ENCODE measurements at regions not wholly inside any gene's neighbourhood (a gene's known extent, or its start where the extent isn't known, plus 50 kb on each side); places are given as distances from the start of the nearest gene placed in this dataset.

DNA sequence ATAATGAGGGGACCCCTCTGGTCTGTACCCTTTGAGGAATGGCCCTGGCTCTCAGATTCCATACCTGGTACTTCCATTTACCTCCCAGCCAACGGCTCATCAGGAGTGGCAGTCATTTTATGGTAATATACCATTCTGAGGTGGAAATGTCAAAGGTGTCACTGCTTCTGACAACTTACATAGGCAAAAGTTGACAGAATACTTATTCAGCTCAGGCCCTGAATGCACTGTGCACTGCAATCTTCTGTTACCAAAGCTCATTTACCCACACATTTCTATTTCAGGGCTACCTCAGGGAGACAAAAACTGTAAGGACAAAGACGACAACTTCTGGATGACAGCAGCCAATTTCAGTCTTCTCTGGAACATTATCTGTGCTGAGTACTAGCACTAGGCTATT, 212.2 kb upstream of the TMEM260 start:
- no peak for TF ChIP-seq POLR2A (IDR thresholded peaks at IDR 0.05)
- TF ChIP-seq EP300 (IDR thresholded peaks at IDR 0.05): no peak
- TF ChIP-seq, protein P1, sequence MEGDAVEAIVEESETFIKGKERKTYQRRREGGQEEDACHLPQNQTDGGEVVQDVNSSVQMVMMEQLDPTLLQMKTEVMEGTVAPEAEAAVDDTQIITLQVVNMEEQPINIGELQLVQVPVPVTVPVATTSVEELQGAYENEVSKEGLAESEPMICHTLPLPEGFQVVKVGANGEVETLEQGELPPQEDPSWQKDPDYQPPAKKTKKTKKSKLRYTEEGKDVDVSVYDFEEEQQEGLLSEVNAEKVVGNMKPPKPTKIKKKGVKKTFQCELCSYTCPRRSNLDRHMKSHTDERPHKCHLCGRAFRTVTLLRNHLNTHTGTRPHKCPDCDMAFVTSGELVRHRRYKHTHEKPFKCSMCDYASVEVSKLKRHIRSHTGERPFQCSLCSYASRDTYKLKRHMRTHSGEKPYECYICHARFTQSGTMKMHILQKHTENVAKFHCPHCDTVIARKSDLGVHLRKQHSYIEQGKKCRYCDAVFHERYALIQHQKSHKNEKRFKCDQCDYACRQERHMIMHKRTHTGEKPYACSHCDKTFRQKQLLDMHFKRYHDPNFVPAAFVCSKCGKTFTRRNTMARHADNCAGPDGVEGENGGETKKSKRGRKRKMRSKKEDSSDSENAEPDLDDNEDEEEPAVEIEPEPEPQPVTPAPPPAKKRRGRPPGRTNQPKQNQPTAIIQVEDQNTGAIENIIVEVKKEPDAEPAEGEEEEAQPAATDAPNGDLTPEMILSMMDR (IDR thresholded peaks at IDR 0.05): no peak
- TF ChIP-seq POLR2AphosphoS5 (IDR thresholded peaks at IDR 0.05): no peak
- Histone ChIP-seq H3K9me3 (peaks cover 0 to 23% (median 0%) of the 10 kb centered on the region in 3 donors), H3K36me3 (no peaks in the 10 kb centered on the region), H3K27ac (no peak overlapping the region), H3K4me3 (no peak overlapping the region), H3K4me1 (no peaks in the 10 kb centered on the region), H3K27me3 (no peaks in the 10 kb centered on the region)
- no peak for ATAC-seq
- WGBS, 2 donors (ENCODE audit: low coverage in 1 of 2): 100% methylated on average over 2 of the region's 2 CpGs

DNA sequence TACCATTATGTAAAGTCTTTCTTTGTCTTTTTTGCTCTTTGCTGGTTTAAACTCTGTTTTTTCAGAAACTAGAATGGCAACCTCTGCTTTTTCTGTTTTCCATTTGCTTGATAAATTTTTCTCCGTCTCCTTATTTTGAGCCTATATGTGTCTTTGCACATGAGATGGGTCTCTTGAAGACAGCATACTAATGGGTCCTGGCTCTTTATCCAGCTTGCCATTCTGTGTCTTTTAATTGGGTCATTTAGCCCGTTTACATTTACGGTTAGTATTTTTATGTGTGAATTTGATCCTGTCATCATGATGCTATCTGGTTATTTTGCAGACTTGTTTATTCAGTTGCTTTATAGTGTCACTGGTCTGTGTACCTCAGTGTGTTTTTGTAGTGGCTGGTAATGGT, 207.9 kb upstream of the TMEM260 start:
- Histone ChIP-seq H3K27ac (no peak overlapping the region), H3K4me3 (no peak overlapping the region), H3K4me1 (no peaks in the 10 kb centered on the region), H3K27me3 (no peaks in the 10 kb centered on the region), H3K36me3 (no peaks in the 10 kb centered on the region), H3K9me3 (peaks cover 0 to 25% (median 0%) of the 10 kb centered on the region in 3 donors)
- no peak for ATAC-seq
- WGBS, 2 donors (ENCODE audit: low coverage in 1 of 2): 84 to 100% methylated on average over 1 to 3 of the region's 3 CpGs
- TF ChIP-seq, protein P1 (IDR thresholded peaks at IDR 0.05): no peak
- TF ChIP-seq EP300 (IDR thresholded peaks at IDR 0.05) (no peak), POLR2A (IDR thresholded peaks at IDR 0.05) (no peak), POLR2AphosphoS5 (IDR thresholded peaks at IDR 0.05) (no peak)

DNA sequence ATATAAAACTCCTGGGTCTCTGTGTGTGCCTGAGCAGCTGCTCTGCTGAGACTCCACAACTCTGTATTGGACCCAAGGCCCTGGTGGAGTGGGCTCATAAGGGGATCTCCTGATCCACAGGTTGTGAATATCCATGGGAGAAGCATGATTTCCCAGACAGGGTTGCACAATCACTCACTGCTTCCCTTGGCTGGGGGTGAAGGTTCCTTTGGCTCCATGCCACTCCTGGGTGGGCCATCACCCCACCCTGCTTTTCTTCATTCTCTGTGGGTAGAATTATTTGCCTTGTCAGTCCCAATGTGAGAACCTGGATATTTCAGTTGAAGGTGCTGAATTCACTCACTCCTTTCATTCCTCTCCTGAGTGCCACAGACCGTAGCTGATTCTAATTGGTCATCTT, 205.2 kb upstream of the TMEM260 start:
- H3K36me3 ChIP-seq: no peaks in the 10 kb centered on the region
- no peaks in the 10 kb centered on the region for H3K27me3 ChIP-seq
- H3K4me3 ChIP-seq: no peak overlapping the region
- no peak for ATAC-seq
- H3K4me1 ChIP-seq: peaks cover 0 to 6% (median 5%) of the 10 kb centered on the region in 3 donors
- WGBS, 2 donors (ENCODE audit: low coverage in 1 of 2): 92% methylated on average over 1 of the region's 1 CpG; no CpG with 5 or more reads in 1 of the 2 donors
- TF ChIP-seq POLR2AphosphoS5 (IDR thresholded peaks at IDR 0.05) (no peak), EP300 (IDR thresholded peaks at IDR 0.05) (no peak), POLR2A (IDR thresholded peaks at IDR 0.05) (no peak)
- TF ChIP-seq, protein P1 (IDR thresholded peaks at IDR 0.05): no peak
- H3K9me3 ChIP-seq: peaks cover 0 to 25% (median 0%) of the 10 kb centered on the region in 3 donors
- no peak overlapping the region for H3K27ac ChIP-seq

DNA sequence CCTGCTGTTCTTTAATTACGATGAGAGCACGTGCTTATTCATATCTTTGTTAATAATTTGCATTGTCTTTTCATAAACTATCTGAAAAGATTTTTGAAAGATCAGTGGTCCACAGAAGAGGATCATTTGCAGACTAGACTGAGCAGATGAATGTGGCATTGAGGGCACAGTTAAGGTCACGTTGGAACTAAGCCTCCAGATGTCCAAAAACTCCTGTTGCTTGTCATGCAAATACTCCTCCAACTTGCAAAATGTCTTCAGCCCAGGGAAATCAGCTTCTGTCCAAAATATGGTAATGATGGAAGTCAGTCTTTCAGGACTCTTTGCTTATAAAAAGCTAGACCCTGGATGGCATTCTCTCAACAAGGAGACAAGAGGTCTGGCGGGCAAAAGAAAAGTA, 201.6 kb upstream of the TMEM260 start:
- WGBS, 2 donors (ENCODE audit: low coverage in 1 of 2): 75 to 80% methylated on average over 4 of the region's 4 CpGs
- no peak for ATAC-seq

DNA sequence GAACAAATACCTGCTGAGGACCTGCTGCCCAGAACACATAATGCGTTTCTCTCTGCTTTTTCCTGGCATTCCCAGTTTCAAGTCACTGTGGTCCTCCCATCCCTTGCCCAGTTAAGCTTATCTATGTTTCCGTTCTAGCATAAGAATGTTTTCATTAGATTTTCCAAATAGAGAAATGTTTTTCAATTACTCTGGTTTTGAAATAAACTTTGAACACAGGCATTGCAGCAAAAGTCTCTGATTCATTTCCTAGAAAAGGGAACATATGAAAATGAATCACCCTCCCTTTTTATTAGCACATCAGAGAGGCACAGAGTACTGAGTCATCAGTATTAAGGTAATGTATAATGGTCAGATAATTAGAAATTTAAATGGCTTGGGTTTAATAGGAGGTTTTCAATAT, 201.1 kb upstream of the TMEM260 start:
- ATAC-seq: peak; percentile 84
- Histone ChIP-seq H3K4me3 (no peak overlapping the region), H3K4me1 (peaks cover 5 to 6% (median 5%) of the 10 kb centered on the region in 3 donors), H3K36me3 (no peaks in the 10 kb centered on the region), H3K27me3 (no peaks in the 10 kb centered on the region), H3K9me3 (peaks cover 0 to 11% (median 0%) of the 10 kb centered on the region in 3 donors), H3K27ac (peak overlapping the region in 2 of 4 donors; percentile 39 to 44)
- 35 to 53% methylated on average over 2 of the region's 2 CpGs for WGBS, 2 donors (ENCODE audit: low coverage in 1 of 2)
- TF ChIP-seq POLR2A (IDR thresholded peaks at IDR 0.05): no peak
- peak; percentile 63 for TF ChIP-seq POLR2AphosphoS5 (IDR thresholded peaks at IDR 0.05)

More for the DNA sequence above, 201.6 kb upstream of the TMEM260 start:
- no peak overlapping the region for H3K4me3 ChIP-seq
- no peaks in the 10 kb centered on the region for H3K27me3 ChIP-seq
- TF ChIP-seq, protein P1 (IDR thresholded peaks at IDR 0.05): no peak
- TF ChIP-seq POLR2AphosphoS5 (IDR thresholded peaks at IDR 0.05): no peak
- peaks cover 5 to 6% (median 5%) of the 10 kb centered on the region in 3 donors for H3K4me1 ChIP-seq
- peak overlapping the region in 2 of 4 donors; percentile 39 to 44 for H3K27ac ChIP-seq
- no peaks in the 10 kb centered on the region for H3K36me3 ChIP-seq
- H3K9me3 ChIP-seq: peaks cover 0 to 9% (median 0%) of the 10 kb centered on the region in 3 donors
